LNCAP (cell line): ENCODE measurements at regions not wholly inside any gene's neighbourhood (a gene's known extent, or its start where the extent isn't known, plus 50 kb on each side); places are given as distances from the start of the nearest gene placed in this dataset.

ENCODE experiments used
- TF ChIP-seq, protein P1 (sequence below): fragments of 450-650 bp; IDR thresholded peaks from 2 replicates; pipeline ENCODE4 v1.5.1; 2017; ENCODE audit warnings: mild to moderate bottlenecking

DNA sequence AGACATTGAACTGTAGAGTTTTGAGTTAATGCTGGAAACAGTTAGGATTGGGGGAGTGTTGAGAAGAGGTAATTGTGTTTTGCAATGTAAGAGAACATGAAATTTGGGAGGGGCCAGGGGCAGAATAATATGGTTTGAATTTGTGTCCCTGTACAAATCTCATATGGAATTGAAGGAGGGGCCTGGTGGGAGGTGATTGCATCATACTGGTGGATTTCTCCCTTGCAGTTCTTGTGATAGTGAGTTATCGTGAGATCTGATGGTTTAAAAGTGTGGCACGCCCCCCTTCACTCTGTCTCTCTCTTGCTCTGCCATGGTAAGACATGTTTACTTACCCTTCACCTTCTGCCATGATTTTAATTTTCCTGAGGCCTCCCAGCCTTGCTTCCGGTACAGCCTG, 876.0 kb upstream of the FBXO33 start:
- TF ChIP-seq, protein P1, sequence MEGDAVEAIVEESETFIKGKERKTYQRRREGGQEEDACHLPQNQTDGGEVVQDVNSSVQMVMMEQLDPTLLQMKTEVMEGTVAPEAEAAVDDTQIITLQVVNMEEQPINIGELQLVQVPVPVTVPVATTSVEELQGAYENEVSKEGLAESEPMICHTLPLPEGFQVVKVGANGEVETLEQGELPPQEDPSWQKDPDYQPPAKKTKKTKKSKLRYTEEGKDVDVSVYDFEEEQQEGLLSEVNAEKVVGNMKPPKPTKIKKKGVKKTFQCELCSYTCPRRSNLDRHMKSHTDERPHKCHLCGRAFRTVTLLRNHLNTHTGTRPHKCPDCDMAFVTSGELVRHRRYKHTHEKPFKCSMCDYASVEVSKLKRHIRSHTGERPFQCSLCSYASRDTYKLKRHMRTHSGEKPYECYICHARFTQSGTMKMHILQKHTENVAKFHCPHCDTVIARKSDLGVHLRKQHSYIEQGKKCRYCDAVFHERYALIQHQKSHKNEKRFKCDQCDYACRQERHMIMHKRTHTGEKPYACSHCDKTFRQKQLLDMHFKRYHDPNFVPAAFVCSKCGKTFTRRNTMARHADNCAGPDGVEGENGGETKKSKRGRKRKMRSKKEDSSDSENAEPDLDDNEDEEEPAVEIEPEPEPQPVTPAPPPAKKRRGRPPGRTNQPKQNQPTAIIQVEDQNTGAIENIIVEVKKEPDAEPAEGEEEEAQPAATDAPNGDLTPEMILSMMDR = no peak

DNA sequence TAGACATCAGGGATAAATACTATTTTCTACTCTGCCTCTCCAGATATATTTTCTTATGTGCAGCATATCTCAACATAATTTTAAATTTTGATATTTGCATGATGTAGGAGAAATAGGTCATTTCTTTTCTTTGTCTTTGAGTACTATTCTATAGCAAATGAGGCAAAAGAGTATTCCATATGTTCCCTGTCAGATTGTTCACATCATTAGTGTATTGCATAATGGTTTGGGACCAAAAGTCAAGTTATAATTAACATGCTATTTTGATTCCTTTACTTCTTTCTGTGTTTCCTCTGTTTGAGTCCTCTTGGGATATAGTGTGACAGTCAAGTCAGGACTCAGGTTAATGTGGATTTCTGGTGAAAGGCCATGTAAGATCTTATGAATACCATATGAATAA, 864.6 kb upstream of the FBXO33 start:
- TF ChIP-seq, protein P1 = no peak

DNA sequence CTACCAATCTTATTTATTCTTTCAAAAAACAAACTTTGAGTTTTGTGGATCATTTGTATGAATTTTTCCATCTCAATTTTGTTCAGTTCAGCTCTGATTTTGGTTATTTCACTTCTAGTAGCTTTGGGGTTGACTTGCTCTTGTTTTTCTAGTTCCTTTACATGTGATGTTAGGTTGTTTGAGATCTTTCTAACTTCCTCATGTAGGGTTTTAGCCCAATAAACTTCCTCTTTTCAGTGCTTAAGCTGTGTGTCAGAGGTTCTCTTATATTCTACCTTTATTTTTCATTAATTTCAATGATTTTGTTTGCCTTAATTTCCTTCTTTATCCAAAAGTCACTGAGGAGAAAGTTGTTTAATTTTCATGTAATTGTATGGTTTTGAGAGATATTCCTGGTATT, 860.4 kb upstream of the FBXO33 start:
- TF ChIP-seq, protein P1 = no peak

DNA sequence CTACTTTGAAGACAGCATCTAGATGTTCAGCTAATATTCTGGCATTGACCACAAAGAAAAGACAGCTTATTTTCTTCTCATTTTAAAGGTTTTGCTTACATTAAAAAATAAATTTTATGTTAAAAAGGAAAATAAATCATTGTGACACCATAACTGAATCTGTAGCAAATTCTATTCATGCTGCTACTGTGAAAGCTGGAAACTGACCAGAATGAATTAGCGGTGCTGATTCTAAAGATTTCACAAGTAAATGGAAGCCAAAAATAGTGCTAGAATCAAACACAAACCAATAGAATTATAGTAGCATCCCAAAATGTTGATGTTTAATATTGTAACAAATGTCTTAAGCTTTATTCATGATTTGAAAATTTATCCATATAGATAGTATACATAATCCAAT, 850.0 kb upstream of the FBXO33 start:
- TF ChIP-seq, protein P1 = no peak

DNA sequence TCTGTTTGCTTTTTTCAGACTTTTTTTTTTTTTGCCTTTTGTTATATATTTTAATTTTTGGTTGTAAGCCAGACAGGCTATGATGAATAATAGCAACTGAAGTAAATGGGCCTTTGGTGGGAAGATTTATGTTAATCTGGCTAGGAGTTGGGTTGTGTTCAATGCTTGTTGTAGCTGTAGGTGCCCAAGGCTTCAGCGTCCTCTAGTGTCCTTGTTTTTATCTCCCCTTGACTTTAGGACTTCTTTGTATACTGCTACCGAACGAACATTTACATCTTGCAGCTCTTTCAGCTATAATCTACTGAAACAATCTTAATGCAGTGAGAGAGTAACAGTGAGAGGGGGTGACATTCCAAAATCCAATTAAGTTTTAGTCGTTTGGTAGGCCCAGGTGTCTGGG, 848.4 kb upstream of the FBXO33 start:
- TF ChIP-seq, protein P1 = no peak

DNA sequence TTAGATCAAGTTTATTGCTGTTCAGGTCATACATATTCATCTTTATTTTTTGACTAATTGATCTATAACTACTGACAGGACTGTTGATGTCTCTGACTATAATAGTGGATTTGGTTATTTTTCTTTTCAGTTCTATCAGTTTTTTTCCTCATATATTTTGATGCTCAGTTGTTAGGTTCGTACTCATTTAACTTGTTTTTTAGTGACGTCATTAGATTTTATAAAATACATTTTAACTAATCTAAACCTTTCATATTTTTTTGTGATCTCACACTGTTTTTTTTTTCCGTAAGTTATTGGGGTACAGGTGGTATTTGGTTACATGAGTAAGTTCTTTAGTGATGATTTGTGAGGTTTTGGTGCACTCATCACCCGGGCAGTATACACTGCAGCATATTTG, 841.2 kb upstream of the FBXO33 start:
- TF ChIP-seq, protein P1 = no peak

DNA sequence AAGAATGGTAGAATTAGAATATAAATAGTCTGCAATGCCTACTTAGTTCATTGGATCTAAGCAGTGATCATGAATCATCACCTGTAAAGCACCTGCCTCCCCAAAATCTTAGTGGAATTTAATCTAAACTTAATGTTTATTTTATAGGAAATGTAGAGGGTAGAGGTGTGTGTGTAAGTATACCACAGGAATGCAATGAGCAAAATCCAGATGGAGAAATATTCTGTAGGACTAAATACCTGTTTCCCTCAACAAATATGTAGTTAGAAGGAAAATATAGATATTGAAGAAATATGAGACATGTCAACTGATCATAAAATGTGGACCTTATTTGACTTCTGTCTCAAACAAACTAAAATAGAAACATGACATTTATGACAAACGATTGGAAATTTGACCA, 839.2 kb upstream of the FBXO33 start:
- TF ChIP-seq, protein P1 = no peak

DNA sequence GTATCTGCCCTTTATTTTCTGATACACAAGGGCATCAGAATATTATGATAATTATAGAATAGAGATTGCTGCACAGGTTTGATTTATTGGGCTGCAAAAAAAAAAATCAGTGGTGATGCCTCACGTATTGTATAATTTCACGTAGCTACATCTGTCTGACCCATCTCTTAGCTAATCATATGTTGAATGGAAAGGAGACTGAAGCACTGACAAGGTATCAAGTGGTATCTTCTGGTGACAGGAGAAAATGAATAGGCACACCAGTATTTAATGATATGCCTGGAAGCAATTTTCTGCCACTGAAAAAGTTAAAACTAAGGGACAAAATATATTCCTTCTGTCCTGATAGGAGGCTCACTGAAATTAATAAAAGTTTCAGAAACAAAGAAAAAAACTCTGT, 837.2 kb upstream of the FBXO33 start:
- TF ChIP-seq, protein P1 = no peak
